HCT116 (cell line): ENCODE measurements at regions not wholly inside any gene's neighbourhood (a gene's known extent, or its start where the extent isn't known, plus 50 kb on each side); places are given as distances from the start of the nearest gene placed in this dataset.
"Not testable (repeated sequence)": the region's sequence is repeated elsewhere in the genome, so short reads cannot be mapped to it uniquely, and the experiment has no call there.

Source experiments
- ATAC-seq: fragments of 200-7000 bp; cut with Tn5 transposase; 2 replicates; pipeline ENCODE4 v1.9.1; 2020; ENCODE audit warnings: mild to moderate bottlenecking, moderate library complexity
- BruUV-seq: library from RNA; stranded (reverse); fragments of 400-500 nt; replicated peaks from 2 replicates; lab custom pipeline; 2021; lab: Mats Ljungman, UMichigan
- CTCF ChIA-PET: fragments of 300-600 bp; sonication (Branson Sonifier 250); formaldehyde crosslinking; loops from one replicate; lab custom pipeline; 2021; ENCODE audit warnings: antibody characterized with exemption; lab: Charles Lee
- POLR2A ChIA-PET: fragments of 300-600, 350-600 bp; sonication (Branson Sonifier 250); formaldehyde crosslinking; loops from one replicate; lab custom pipeline; 2021; ENCODE audit warnings: antibody characterized with exemption; lab: Charles Lee
- RAD21 ChIA-PET, 2 experiments: fragments of 300-600 bp; sonication (Branson Sonifier 250); formaldehyde crosslinking; loops; one replicate each; lab custom pipeline; 2023; ENCODE audit warnings: low total read pairs in 2 of 2; ENCODE audit not compliant: uncharacterized antibody in 2 of 2, unreplicated experiment in 2 of 2, low non-redundant PET in 1 of 2; lab: Charles Lee
- DNase-seq: peaks from one replicate; pipeline ENCODE4 v3.0.0-alpha.2; 2010; ENCODE audit warnings: low read depth, low spot score
- H2AFZ ChIP-seq: fragments of 200-600 bp; shearing (Covaris generic), sonication (generic); 2 replicates; pipeline ENCODE4 v1.6.1; 2017; ENCODE audit warnings: low read depth, mixed run types, mixed read lengths, antibody characterized with exemption, low read length; ENCODE audit not compliant: poor library complexity, severe bottlenecking
- H3K27ac ChIP-seq: 2 replicates; pipeline ENCODE4 v1.5.1; 2012; ENCODE audit warnings: low read depth, low read length
- H3K27me3 ChIP-seq: fragments of 200-600 bp; sonication (generic); 2 replicates; pipeline ENCODE4 v1.6.1; 2016; ENCODE audit warnings: mixed run types, low read length, mixed read lengths; ENCODE audit not compliant: insufficient read depth
- H3K36me3 ChIP-seq, 2 experiments: fragments of 200-500 bp in 1 of 2; fragments of 200-600 bp in 1 of 2; sonication (Bioruptor generic) in 1 of 2; sonication (generic) in 1 of 2; 2 replicates each; pipeline versions ENCODE4 v1.5.1 to v1.6.1; 2014 to 2016; ENCODE audit warnings: low read length in 2 of 2, inconsistent platforms in 1 of 2, mixed read lengths in 1 of 2, mixed run types in 1 of 2; ENCODE audit not compliant: insufficient read depth in 2 of 2, control insufficient read depth in 1 of 2
- H3K4me1 ChIP-seq, 2 experiments: fragments of 200-600 bp in 1 of 2; sonication (generic) in 1 of 2; 2 replicates each; pipeline versions ENCODE4 v1.5.1 to v1.6.1; 2012 to 2017; ENCODE audit warnings: low read length in 2 of 2, inconsistent platforms in 1 of 2, mild to moderate bottlenecking in 1 of 2, mixed read lengths in 1 of 2, mixed run types in 1 of 2, moderate library complexity in 1 of 2; ENCODE audit not compliant: insufficient read depth in 2 of 2, control insufficient read depth in 1 of 2
- H3K4me2 ChIP-seq: fragments of 200-600 bp; sonication (generic); 2 replicates; pipeline ENCODE4 v1.6.1; 2017; ENCODE audit warnings: mixed run types, low read length, mixed read lengths
- H3K4me3 ChIP-seq, 2 experiments: fragments of 200-600 bp in 1 of 2; sonication (generic) in 1 of 2; replicated peaks in 1 of 2; 2 replicates each; pipeline ENCODE4 v1.5.1; 2011 to 2016; ENCODE audit warnings: low read length in 2 of 2, control low read depth in 1 of 2, low read depth in 1 of 2, mild to moderate bottlenecking in 1 of 2, mixed read lengths in 1 of 2, mixed run types in 1 of 2
- H3K79me2 ChIP-seq: fragments of 200-600 bp; sonication (generic); 2 replicates; pipeline ENCODE4 v1.6.1; 2017; ENCODE audit warnings: mild to moderate bottlenecking, mixed run types, low read length, moderate library complexity, mixed read lengths; ENCODE audit not compliant: insufficient read depth
- H3K9ac ChIP-seq: fragments of 200-600 bp; sonication (generic); 2 replicates; pipeline ENCODE4 v1.6.1; 2016; ENCODE audit warnings: low read length, mixed read lengths
- H3K9me2 ChIP-seq: fragments of 200-600 bp; sonication (generic), shearing (Covaris generic); 2 replicates; pipeline ENCODE4 v1.6.1; 2017; ENCODE audit warnings: mixed run types, mild to moderate bottlenecking, moderate library complexity; ENCODE audit not compliant: insufficient read depth
- H3K9me3 ChIP-seq, 2 experiments: fragments of 200-500 bp in 1 of 2; fragments of 200-600 bp in 1 of 2; sonication (Bioruptor generic) in 1 of 2; sonication (generic) in 1 of 2; 2 replicates each; pipeline ENCODE4 v1.6.1; 2014 to 2017; ENCODE audit warnings: low read length in 2 of 2, mixed read lengths in 2 of 2, inconsistent platforms in 1 of 2, low read depth in 1 of 2, mild to moderate bottlenecking in 1 of 2, mixed run types in 1 of 2, moderate library complexity in 1 of 2; ENCODE audit not compliant: control insufficient read depth in 1 of 2, insufficient read depth in 1 of 2
- H4K20me1 ChIP-seq: fragments of 200-600 bp; sonication (generic), shearing (Covaris generic); 2 replicates; pipeline ENCODE4 v1.6.1; 2017; ENCODE audit warnings: mixed run types, mild to moderate bottlenecking, moderate library complexity; ENCODE audit not compliant: insufficient read depth
- ATF3 ChIP-seq: IDR thresholded peaks from 2 replicates; pipeline ENCODE4 v1.6.1; 2012
- CTCF ChIP-seq, 3 experiments: fragments of 200-600 bp in 1 of 3; sonication (generic) in 1 of 3; IDR thresholded peaks in 2 of 3; conservative IDR thresholded peaks in 1 of 3; 2 replicates each; pipeline ENCODE4 v1.5.1; 2012 to 2017; ENCODE audit warnings: low read depth in 2 of 3, low read length in 2 of 3, antibody characterized with exemption in 1 of 3, borderline replicate concordance in 1 of 3, control low read depth in 1 of 3, mild to moderate bottlenecking in 1 of 3, mixed read lengths in 1 of 3, mixed run types in 1 of 3, moderate library complexity in 1 of 3; ENCODE audit not compliant: insufficient read depth in 1 of 3
- EGR1 ChIP-seq: IDR thresholded peaks from 2 replicates; pipeline ENCODE4 v1.6.1; 2012; ENCODE audit warnings: low read depth
- ELF1 ChIP-seq: IDR thresholded peaks from 2 replicates; pipeline ENCODE4 v1.6.1; 2012; ENCODE audit warnings: low read depth, borderline replicate concordance
- EZH2 ChIP-seq: fragments of 200-600 bp; sonication (generic); IDR thresholded peaks from 2 replicates; pipeline ENCODE4 v1.6.1; 2017; ENCODE audit warnings: antibody characterized with exemption, mixed run types
- FOSL1 ChIP-seq: IDR thresholded peaks from 2 replicates; pipeline ENCODE4 v1.6.1; 2012; ENCODE audit warnings: low read depth
- MAX ChIP-seq: IDR thresholded peaks from 2 replicates; pipeline ENCODE4 v1.6.1; 2012
- REST ChIP-seq: IDR thresholded peaks from 2 replicates; pipeline ENCODE4 v1.6.1; 2012; ENCODE audit warnings: low read depth
- SRF ChIP-seq: IDR thresholded peaks from 2 replicates; pipeline ENCODE4 v1.6.1; 2012; ENCODE audit warnings: low read depth
- TCF7L2 ChIP-seq: IDR thresholded peaks from 2 replicates; pipeline ENCODE4 v1.7.0; 2011; ENCODE audit warnings: borderline replicate concordance, inconsistent platforms; ENCODE audit not compliant: insufficient read depth, insufficient read length; ENCODE audit errors: extremely low read depth
- YY1 ChIP-seq: IDR thresholded peaks from 2 replicates; pipeline ENCODE4 v1.6.1; 2011; ENCODE audit warnings: low read length, low read depth, moderate library complexity, mild to moderate bottlenecking; ENCODE audit not compliant: insufficient replicate concordance; ENCODE audit errors: extremely low read depth
- ZBTB33 ChIP-seq: IDR thresholded peaks from 2 replicates; pipeline ENCODE4 v1.6.1; 2011; ENCODE audit warnings: mild to moderate bottlenecking, low read length, moderate library complexity; ENCODE audit not compliant: insufficient replicate concordance; ENCODE audit errors: extremely low read depth
- intact Hi-C: fragments of 100-400 bp; cut with micrococcal nuclease; formaldehyde crosslinking; loops from 2 replicates; pipeline ENCODE4 v1.10.0; 2022

GRCh38 chr16:63769211-63769610 lies 1352.7 kb downstream of the CDH11 start:
- H3K9me2 ChIP-seq = no peaks in the 10 kb centered on the region
- intact Hi-C loops = no loop called here
- no peaks in the 10 kb centered on the region for H3K4me1 ChIP-seq
- no peak for DNase-seq
- H2AFZ ChIP-seq = no peak overlapping the region
- TF ChIP-seq SRF (no peak), ZBTB33 (no peak), REST (no peak), FOSL1 (no peak), TCF7L2 (no peak), EZH2 (no peak), ELF1 (no peak), MAX (no peak), YY1 (no peak), ATF3 (no peak), CTCF (IDR thresholded peaks at IDR 0.05 in 2 of 3, conservative IDR thresholded peaks at IDR 0.05 in 1 of 3; ENCODE audit: borderline replicate concordance in 1 of 3, insufficient read depth in 1 of 3, low read depth in 2 of 3, low read length in 2 of 3) (no peak), EGR1 (no peak)
- H3K27me3 ChIP-seq = no peaks in the 10 kb centered on the region
- no peaks in the 10 kb centered on the region for H3K36me3 ChIP-seq
- no peak overlapping the region for H3K4me2 ChIP-seq
- no peaks in the 10 kb centered on the region for H3K79me2 ChIP-seq
- ChIA-PET POLR2A (no interaction called here), RAD21 (no interaction called here), CTCF (no interaction called here)
- no peak for ATAC-seq
- peaks cover 13 to 21% of the 10 kb centered on the region in 2 experiments; a peak in 3 of 4 replicates for H3K9me3 ChIP-seq
- no peak overlapping the region for H3K4me3 ChIP-seq
- no TSS peak for BruUV-seq
- no peaks in the 10 kb centered on the region for H4K20me1 ChIP-seq
- no peak overlapping the region for H3K9ac ChIP-seq
- no peak overlapping the region for H3K27ac ChIP-seq

GRCh38 chr16:63760246-63760645 lies 1361.6 kb downstream of the CDH11 start:
- H3K27ac ChIP-seq, H2AFZ ChIP-seq, H4K20me1 ChIP-seq, H3K9ac ChIP-seq, CTCF ChIA-PET, H3K27me3 ChIP-seq, POLR2A ChIA-PET, H3K9me3 ChIP-seq, H3K4me1 ChIP-seq, H3K36me3 ChIP-seq, ATAC-seq, RAD21 ChIA-PET, H3K9me2 ChIP-seq, BruUV-seq, H3K79me2 ChIP-seq, DNase-seq, H3K4me2 ChIP-seq, intact Hi-C loops, H3K4me3 ChIP-seq: not testable (repeated sequence)
